Activated T-helper 1 cell treated with Interleukin-2 at 50 U/mL for 16 hours (primary cell): ENCODE measurements at regions not wholly inside any gene's neighbourhood (a gene's known extent, or its start where the extent isn't known, plus 50 kb on each side); places are given as distances from the start of the nearest gene placed in this dataset.

ENCODE experiments used
- DNase-seq: peaks from one replicate; pipeline ENCODE4 v3.0.0-alpha.2; 2020; ENCODE audit warnings: low read depth

- no peak for DNase-seq
Observed at GRCh38 chr12:127636882-127637281, 630.1 kb upstream of the TMEM132C start.

- no peak for DNase-seq
Observed at GRCh38 chr12:127640181-127640886, 626.6 kb upstream of the TMEM132C start.

GRCh38 chr12:127642208-127642607 lies 624.8 kb upstream of the TMEM132C start:
- no peak for DNase-seq

GRCh38 chr12:127648321-127648720 lies 618.6 kb upstream of the TMEM132C start:
- DNase-seq = no peak

GRCh38 chr12:127649961-127650360 lies 617.0 kb upstream of the TMEM132C start:
- no peak for DNase-seq

- no peak for DNase-seq
Observed at GRCh38 chr12:127650626-127651025, 616.3 kb upstream of the TMEM132C start.

- DNase-seq = no peak
Observed at GRCh38 chr12:127652281-127652680, 614.7 kb upstream of the TMEM132C start.

GRCh38 chr12:127654383-127654985 lies 612.5 kb upstream of the TMEM132C start:
- no peak for DNase-seq

- DNase-seq = no peak
Observed at GRCh38 chr12:127655691-127656090, 611.3 kb upstream of the TMEM132C start.

GRCh38 chr12:127656266-127656665 lies 610.7 kb upstream of the TMEM132C start:
- DNase-seq = no peak

- DNase-seq = no peak
Observed at GRCh38 chr12:127657036-127657435, 609.9 kb upstream of the TMEM132C start.

- no peak for DNase-seq
Observed at GRCh38 chr12:127660961-127661360, 606.0 kb upstream of the TMEM132C start.

- no peak for DNase-seq
Observed at GRCh38 chr12:127663716-127664115, 603.3 kb upstream of the TMEM132C start.

- no peak for DNase-seq
Observed at GRCh38 chr12:127664901-127665300, 602.1 kb upstream of the TMEM132C start.

- no peak for DNase-seq
Observed at GRCh38 chr12:127667131-127667685, 599.8 kb upstream of the TMEM132C start.

GRCh38 chr12:127670294-127670693 lies 596.7 kb upstream of the TMEM132C start:
- no peak for DNase-seq

- DNase-seq = no peak
Observed at GRCh38 chr12:127670796-127671195, 596.2 kb upstream of the TMEM132C start.

GRCh38 chr12:127675936-127676335 lies 591.0 kb upstream of the TMEM132C start:
- DNase-seq = no peak

- no peak for DNase-seq
Observed at GRCh38 chr12:127677537-127678131, 589.3 kb upstream of the TMEM132C start.

- no peak for DNase-seq
Observed at GRCh38 chr12:127678945-127679344, 588.0 kb upstream of the TMEM132C start.

GRCh38 chr12:127680516-127680915 lies 586.5 kb upstream of the TMEM132C start:
- no peak for DNase-seq

- no peak for DNase-seq
Observed at GRCh38 chr12:127681151-127681754, 585.7 kb upstream of the TMEM132C start.

GRCh38 chr12:127685491-127685890 lies 581.5 kb upstream of the TMEM132C start:
- DNase-seq = no peak
